Adipocyte (in vitro differentiated cells): ENCODE measurements at regions not wholly inside any gene's neighbourhood (a gene's known extent, or its start where the extent isn't known, plus 50 kb on each side); places are given as distances from the start of the nearest gene placed in this dataset.

ENCODE experiments used
- DNase-seq: peaks from one replicate; pipeline ENCODE4 v3.0.0-alpha.2; 2015; ENCODE audit warnings: low read depth
- H3K27me3 ChIP-seq: replicated peaks from 2 replicates; pipeline ENCODE4 v1.7.0; 2013; ENCODE audit warnings: mild to moderate bottlenecking, low read length, moderate library complexity; ENCODE audit not compliant: control insufficient read depth, insufficient read depth
- H3K36me3 ChIP-seq: 2 replicates; pipeline ENCODE4 v1.7.0; 2013; ENCODE audit warnings: low read length, mild to moderate bottlenecking, moderate library complexity; ENCODE audit not compliant: control insufficient read depth, insufficient read depth, severe bottlenecking
- H3K4me1 ChIP-seq: 2 replicates; pipeline ENCODE4 v1.7.0; 2013; ENCODE audit warnings: mild to moderate bottlenecking, low read length, moderate library complexity; ENCODE audit not compliant: control insufficient read depth, insufficient read depth
- H3K4me3 ChIP-seq: 2 replicates; pipeline ENCODE4 v1.7.0; 2013; ENCODE audit warnings: mild to moderate bottlenecking, low read length, moderate library complexity
- H3K9ac ChIP-seq: 2 replicates; pipeline ENCODE4 v1.7.0; 2013; ENCODE audit warnings: mild to moderate bottlenecking, low read length, moderate library complexity
- H3K9me3 ChIP-seq: 2 replicates; pipeline ENCODE4 v1.7.0; 2013; ENCODE audit warnings: mild to moderate bottlenecking, low read length, moderate library complexity; ENCODE audit not compliant: control insufficient read depth

DNA sequence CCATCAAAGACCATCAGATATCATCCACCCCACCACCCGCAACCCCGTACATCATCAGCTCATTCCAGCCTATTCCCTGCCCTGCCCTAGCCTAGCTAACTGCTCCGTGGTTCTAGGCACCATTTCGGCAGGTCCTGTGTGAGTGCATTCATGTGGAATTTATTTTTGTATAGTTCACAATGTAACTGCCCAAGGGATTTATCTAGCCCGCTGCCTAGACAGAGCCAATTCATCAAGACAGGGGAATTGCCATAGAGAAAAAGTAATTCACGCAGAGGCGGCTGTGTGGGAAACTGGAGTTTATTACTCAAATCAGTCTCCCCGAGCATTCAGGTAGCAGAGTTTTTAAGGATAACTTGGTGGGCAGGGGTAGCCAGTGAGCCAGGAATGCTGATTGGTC, 109.2 kb upstream of the UBL3 start:
- Histone ChIP-seq H3K27me3 (no peaks in the 10 kb centered on the region), H3K9me3 (no peaks in the 10 kb centered on the region), H3K4me3 (no peak overlapping the region), H3K36me3 (no peaks in the 10 kb centered on the region), H3K9ac (no peak overlapping the region), H3K4me1 (no peaks in the 10 kb centered on the region)
- DNase-seq, result no peak

GRCh38 chr13:29959086-29959485, 108.7 kb upstream of the UBL3 start:
- H3K27me3 ChIP-seq, result no peaks in the 10 kb centered on the region
- H3K9me3 ChIP-seq, result no peaks in the 10 kb centered on the region
- H3K4me3 ChIP-seq, result no peak overlapping the region
- DNase-seq, result no peak
- no peaks in the 10 kb centered on the region for H3K36me3 ChIP-seq
- no peak overlapping the region for H3K9ac ChIP-seq
- no peaks in the 10 kb centered on the region for H3K4me1 ChIP-seq

GRCh38 chr13:29958476-29958875, 108.1 kb upstream of the UBL3 start:
- peaks cover 2% of the 10 kb centered on the region for H3K4me1 ChIP-seq
- DNase-seq, result no peak
- no peak overlapping the region for H3K9ac ChIP-seq
- H3K27me3 ChIP-seq, result no peaks in the 10 kb centered on the region
- no peaks in the 10 kb centered on the region for H3K36me3 ChIP-seq
- no peaks in the 10 kb centered on the region for H3K9me3 ChIP-seq
- no peak overlapping the region for H3K4me3 ChIP-seq

DNA sequence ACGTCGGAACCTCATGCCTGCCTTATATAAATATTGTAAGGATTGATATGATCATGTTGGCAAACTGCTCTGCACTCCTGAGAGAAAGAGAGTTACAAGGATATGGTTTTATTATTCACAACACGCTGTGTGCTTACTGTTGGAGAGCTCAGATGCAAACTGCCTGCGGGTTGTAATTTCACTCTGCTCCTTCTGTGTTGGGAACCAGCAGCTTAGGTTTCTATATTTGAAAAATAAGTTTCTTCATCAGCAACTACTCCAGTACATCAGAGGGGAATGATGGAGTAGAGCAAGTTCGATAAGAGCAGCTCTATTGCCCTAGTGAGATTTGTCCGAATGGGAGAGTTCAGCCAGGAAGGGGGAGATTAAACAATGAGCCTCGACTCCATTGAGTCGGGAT, 106.9 kb upstream of the UBL3 start:
- Histone ChIP-seq H3K9me3 (no peaks in the 10 kb centered on the region), H3K4me1 (peaks cover 3% of the 10 kb centered on the region), H3K9ac (no peak overlapping the region), H3K4me3 (peak overlapping the region; percentile 10), H3K27me3 (no peaks in the 10 kb centered on the region), H3K36me3 (no peaks in the 10 kb centered on the region)
- peak; percentile 8 for DNase-seq

- Histone ChIP-seq H3K4me3 (peak overlapping the region; percentile 10), H3K36me3 (no peaks in the 10 kb centered on the region), H3K27me3 (no peaks in the 10 kb centered on the region), H3K4me1 (peaks cover 3% of the 10 kb centered on the region), H3K9ac (no peak overlapping the region), H3K9me3 (no peaks in the 10 kb centered on the region)
- DNase-seq, result no peak
Observed at GRCh38 chr13:29956853-29957252, 106.4 kb upstream of the UBL3 start.

DNA sequence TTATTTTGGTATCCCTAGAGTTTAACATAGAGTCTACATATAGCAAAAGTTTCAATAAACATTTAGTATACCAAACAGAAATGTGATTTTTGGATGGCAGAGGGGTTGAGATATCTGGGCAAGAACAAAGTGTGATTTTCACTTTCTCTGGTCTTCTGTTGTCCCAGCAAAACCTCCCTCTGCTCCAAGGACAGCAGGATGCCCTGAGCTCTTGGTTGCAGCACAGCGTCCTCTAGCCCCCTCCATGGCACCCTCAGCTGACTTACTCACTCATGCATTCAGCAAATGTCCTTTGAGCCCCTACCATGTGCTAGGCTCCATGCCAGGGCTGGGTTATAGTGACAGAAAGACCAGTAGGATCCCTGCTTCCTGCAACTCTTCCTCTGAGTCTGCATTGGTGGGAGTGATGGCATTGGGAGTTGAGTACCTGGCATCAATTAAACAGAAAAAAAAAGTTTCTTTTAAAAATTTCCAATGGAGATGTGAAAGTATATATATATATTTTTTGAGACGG, 104.8 kb upstream of the UBL3 start:
- Histone ChIP-seq H3K4me1 (peaks cover 3% of the 10 kb centered on the region), H3K4me3 (no peak overlapping the region), H3K27me3 (no peaks in the 10 kb centered on the region), H3K9ac (no peak overlapping the region), H3K9me3 (no peaks in the 10 kb centered on the region), H3K36me3 (no peaks in the 10 kb centered on the region)
- DNase-seq, result no peak

DNA sequence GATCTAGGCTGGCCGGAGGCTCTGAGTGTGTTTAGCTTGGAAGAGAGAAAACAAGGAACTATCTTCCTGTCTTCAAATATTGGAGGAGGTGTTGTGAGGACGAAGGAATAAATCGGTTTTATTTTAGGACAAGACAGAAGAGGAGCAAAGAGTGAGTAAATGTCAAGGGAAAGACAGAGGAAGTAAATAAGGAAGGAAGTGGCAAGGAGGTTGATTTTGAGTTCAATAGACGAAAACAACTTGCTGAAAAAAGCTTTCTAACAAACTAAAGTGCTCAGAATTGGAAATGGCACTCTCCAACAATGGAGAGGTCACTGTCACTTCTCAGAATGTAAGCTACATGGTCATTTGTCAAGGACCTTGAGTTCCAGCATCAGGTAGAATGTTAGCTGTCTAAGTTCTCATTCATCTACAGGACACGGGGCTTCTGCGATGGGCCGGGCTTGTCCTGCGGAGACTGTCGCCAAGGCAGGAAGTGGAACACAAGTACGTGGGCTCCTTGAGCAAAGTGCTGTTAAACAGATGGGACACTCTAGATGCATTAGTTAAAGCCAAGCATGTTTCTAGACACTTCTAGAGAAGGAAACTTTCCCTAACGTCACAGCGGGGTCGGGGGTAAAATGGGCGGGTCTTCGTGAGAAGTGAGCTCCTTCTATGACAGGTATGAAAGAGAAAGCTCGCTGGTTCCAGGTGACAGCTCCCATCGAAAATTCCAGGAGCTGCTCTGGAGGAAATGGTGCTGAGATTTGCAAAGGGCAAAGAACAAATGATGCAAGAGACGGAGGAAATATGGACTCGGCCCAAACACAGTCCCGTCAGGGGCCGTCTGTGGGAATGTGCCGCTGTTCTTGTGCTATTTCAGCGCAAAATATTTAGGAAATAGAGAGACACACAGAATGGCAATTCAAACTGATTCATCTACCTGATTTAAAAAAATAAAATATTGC, 103.9 kb upstream of the UBL3 start:
- Histone ChIP-seq H3K9ac (no peak overlapping the region), H3K27me3 (no peaks in the 10 kb centered on the region), H3K9me3 (no peaks in the 10 kb centered on the region), H3K4me3 (no peak overlapping the region), H3K4me1 (peaks cover 3% of the 10 kb centered on the region), H3K36me3 (no peaks in the 10 kb centered on the region)
- no peak for DNase-seq

DNA sequence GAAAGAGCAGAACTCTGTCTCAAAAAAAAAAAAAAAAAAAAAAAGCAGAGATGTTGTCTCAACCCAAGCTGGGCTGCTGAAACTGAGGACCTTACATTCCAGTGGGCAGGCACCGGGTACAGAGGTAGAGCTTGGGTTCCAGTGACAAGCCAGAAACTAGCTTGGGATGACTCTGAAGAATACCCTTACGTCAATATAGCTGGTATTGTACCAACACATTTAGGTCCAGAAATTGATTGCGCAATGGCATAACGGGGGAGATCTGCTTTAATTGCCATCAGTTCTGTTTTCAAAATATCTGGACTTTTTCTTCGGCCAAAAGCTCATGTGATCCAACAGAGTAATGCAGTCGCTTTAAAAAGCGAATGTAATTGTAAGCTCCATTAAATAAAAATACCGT, 103.1 kb upstream of the UBL3 start:
- H3K4me3 ChIP-seq, result no peak overlapping the region
- DNase-seq, result peak; percentile 6

GRCh38 chr13:29952245-29952644, 101.8 kb upstream of the UBL3 start:
- no peak for DNase-seq
- H3K4me1 ChIP-seq, result peaks cover 3% of the 10 kb centered on the region
- no peak overlapping the region for H3K9ac ChIP-seq
- no peaks in the 10 kb centered on the region for H3K27me3 ChIP-seq
- H3K4me3 ChIP-seq, result no peak overlapping the region
- no peaks in the 10 kb centered on the region for H3K9me3 ChIP-seq
- no peaks in the 10 kb centered on the region for H3K36me3 ChIP-seq

More for the DNA sequence above, 103.1 kb upstream of the UBL3 start:
- no peak overlapping the region for H3K9ac ChIP-seq
- H3K9me3 ChIP-seq, result no peaks in the 10 kb centered on the region
- H3K4me1 ChIP-seq, result peaks cover 3% of the 10 kb centered on the region
- no peaks in the 10 kb centered on the region for H3K36me3 ChIP-seq
- no peaks in the 10 kb centered on the region for H3K27me3 ChIP-seq

GRCh38 chr13:29948791-29949190, 98.4 kb upstream of the UBL3 start:
- H3K9ac ChIP-seq, result no peak overlapping the region
- H3K36me3 ChIP-seq, result no peaks in the 10 kb centered on the region
- H3K27me3 ChIP-seq, result no peaks in the 10 kb centered on the region
- no peak overlapping the region for H3K4me3 ChIP-seq
- H3K9me3 ChIP-seq, result no peaks in the 10 kb centered on the region
- peaks cover 3% of the 10 kb centered on the region for H3K4me1 ChIP-seq
- no peak for DNase-seq

DNA sequence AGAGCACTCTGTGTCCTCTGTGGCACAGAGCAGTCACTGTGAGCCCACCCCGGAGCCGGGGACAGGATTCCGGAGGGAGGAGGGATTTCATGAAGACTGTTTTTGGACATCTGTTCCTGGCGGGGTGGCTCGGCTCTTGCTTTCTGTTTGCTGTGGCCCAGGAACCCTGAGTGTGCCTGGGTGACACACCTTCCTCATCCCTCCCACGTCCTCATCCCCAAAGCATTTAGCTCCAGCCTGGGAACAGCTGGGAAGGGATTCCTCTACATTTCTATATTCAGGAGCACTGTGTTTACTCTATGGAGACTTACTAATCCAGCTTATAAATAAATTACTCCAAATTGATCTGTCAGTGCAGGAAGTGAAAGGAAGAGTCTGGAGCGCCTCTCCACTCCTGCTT, 97.8 kb upstream of the UBL3 start:
- no peaks in the 10 kb centered on the region for H3K9me3 ChIP-seq
- no peaks in the 10 kb centered on the region for H3K36me3 ChIP-seq
- H3K4me1 ChIP-seq, result no peaks in the 10 kb centered on the region
- no peak overlapping the region for H3K9ac ChIP-seq
- no peak for DNase-seq
- H3K27me3 ChIP-seq, result no peaks in the 10 kb centered on the region
- no peak overlapping the region for H3K4me3 ChIP-seq
